DND-41 (cell line): ENCODE measurements at regions not wholly inside any gene's neighbourhood (a gene's known extent, or its start where the extent isn't known, plus 50 kb on each side); places are given as distances from the start of the nearest gene placed in this dataset.
"Not testable (repeated sequence)": the region's sequence is repeated elsewhere in the genome, so short reads cannot be mapped to it uniquely, and the experiment has no call there.

ENCODE experiments used
- EZH2 ChIP-seq: IDR thresholded peaks from 3 replicates; pipeline ENCODE4 v1.6.1; 2012; ENCODE audit warnings: borderline replicate concordance, low read depth, mild to moderate bottlenecking, moderate library complexity, low read length, inconsistent platforms; ENCODE audit not compliant: severe bottlenecking
- TF ChIP-seq, protein P1 (sequence below): IDR thresholded peaks from 2 replicates; pipeline ENCODE4 v1.5.1; 2012; ENCODE audit warnings: borderline replicate concordance, low read length, moderate library complexity, mild to moderate bottlenecking; ENCODE audit not compliant: poor library complexity, severe bottlenecking; ENCODE audit errors: extremely low read depth

DNA sequence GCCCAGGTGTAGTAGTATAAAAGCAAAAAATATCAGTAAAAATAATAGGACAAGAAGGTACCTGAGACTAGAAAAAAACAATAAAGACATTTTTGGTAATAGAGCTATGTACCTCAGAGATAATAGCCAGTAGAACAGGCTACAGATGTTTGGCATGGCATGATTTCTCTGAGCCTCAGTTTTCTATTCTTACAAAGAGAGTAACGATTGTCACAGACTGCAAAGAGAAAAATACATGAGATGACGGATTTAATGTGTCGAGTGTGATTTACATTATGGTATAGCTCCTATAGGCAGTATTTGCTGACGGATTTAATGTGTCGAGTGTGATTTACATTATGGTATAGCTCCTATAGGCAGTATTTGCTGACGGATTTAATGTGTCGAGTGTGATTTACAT lies 375.3 kb upstream of the NAALADL2 start:
- TF ChIP-seq, protein P1, sequence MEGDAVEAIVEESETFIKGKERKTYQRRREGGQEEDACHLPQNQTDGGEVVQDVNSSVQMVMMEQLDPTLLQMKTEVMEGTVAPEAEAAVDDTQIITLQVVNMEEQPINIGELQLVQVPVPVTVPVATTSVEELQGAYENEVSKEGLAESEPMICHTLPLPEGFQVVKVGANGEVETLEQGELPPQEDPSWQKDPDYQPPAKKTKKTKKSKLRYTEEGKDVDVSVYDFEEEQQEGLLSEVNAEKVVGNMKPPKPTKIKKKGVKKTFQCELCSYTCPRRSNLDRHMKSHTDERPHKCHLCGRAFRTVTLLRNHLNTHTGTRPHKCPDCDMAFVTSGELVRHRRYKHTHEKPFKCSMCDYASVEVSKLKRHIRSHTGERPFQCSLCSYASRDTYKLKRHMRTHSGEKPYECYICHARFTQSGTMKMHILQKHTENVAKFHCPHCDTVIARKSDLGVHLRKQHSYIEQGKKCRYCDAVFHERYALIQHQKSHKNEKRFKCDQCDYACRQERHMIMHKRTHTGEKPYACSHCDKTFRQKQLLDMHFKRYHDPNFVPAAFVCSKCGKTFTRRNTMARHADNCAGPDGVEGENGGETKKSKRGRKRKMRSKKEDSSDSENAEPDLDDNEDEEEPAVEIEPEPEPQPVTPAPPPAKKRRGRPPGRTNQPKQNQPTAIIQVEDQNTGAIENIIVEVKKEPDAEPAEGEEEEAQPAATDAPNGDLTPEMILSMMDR, result not testable (repeated sequence)
- not testable (repeated sequence) for TF ChIP-seq EZH2
